ENCODE measurements at regions not wholly inside any gene's neighbourhood (a gene's known extent, or its start where the extent isn't known, plus 50 kb on each side); places are given as distances from the start of the nearest gene placed in this dataset.

GRCh38 chr16:65226077-65226476 lies 104.2 kb upstream of the CDH11 start (continued):
- TF ChIP-seq OVOL2 (CRISPR knock-in tag; IDR thresholded peaks at IDR 0.05; ENCODE audit: borderline replicate concordance) (no peak), ZNF416 (CRISPR knock-in tag; IDR thresholded peaks at IDR 0.05) (peak; percentile 78; the same call in 1 of the 2 replicates), TEAD1 (CRISPR knock-in tag; IDR thresholded peaks at IDR 0.05) (0 out of 2 replicates have a peak, but pooled peaks have one; percentile 38), CREM (CRISPR knock-in tag; IDR thresholded peaks at IDR 0.05) (no peak)

- DNase-seq (ENCODE audit: low spot score) (no peak), ATAC-seq (peak; percentile 1; the same call in 1 of the 2 replicates)
- Mint-ChIP-seq H3K27me3 (ENCODE audit: low read depth) (peaks cover 34% of the 10 kb centered on the region), H3K4me1 (peaks cover 67% of the 10 kb centered on the region), H3K27ac (no peak overlapping the region), H3K36me3 (peaks cover 34% of the 10 kb centered on the region), H3K9me3 (no peaks in the 10 kb centered on the region), H3K4me3 (no peak overlapping the region)
- TF ChIP-seq ZNF425 (CRISPR knock-in tag; conservative IDR thresholded peaks at IDR 0.05): peak; percentile 23; the same call in 1 of the 2 replicates
- no peak for TF ChIP-seq PREB (CRISPR knock-in tag; IDR thresholded peaks at IDR 0.05; ENCODE audit: borderline replicate concordance)
- TF ChIP-seq OVOL2 (CRISPR knock-in tag; IDR thresholded peaks at IDR 0.05; ENCODE audit: borderline replicate concordance): no peak
- TF ChIP-seq ZNF232 (CRISPR knock-in tag; IDR thresholded peaks at IDR 0.05): no peak
- TF ChIP-seq ZNF121 (CRISPR knock-in tag; IDR thresholded peaks at IDR 0.05): no peak
- TF ChIP-seq ZMAT4 (CRISPR knock-in tag; IDR thresholded peaks at IDR 0.05): peak; percentile 94
- no peak for TF ChIP-seq GTF2I (CRISPR knock-in tag; conservative IDR thresholded peaks at IDR 0.05)
- 0 out of 2 replicates have a peak, but pooled peaks have one; percentile 55 for TF ChIP-seq PRRX2 (CRISPR knock-in tag; IDR thresholded peaks at IDR 0.05)
- POLR2A ChIA-PET: interaction anchor here (1.6 kb wide), 1 partner anchor 103 kb away, joined by 3 read pairs; the partner anchor contains the start of gene CDH11
- CTCF ChIA-PET: interaction anchor here (0.6 kb wide), 1 partner anchor 236 kb away, joined by 4 read pairs; no protein-coding TSS in a partner anchor
These were observed 103.6 kb upstream of the CDH11 start for GRCh38 chr16:65225488-65225887.

- Mint-ChIP-seq H3K27me3 (ENCODE audit: low read depth) (peaks cover 38% of the 10 kb centered on the region), H3K27ac (peak overlapping the region; percentile 57), H3K4me1 (peaks cover 64% of the 10 kb centered on the region), H3K9me3 (no peaks in the 10 kb centered on the region), H3K4me3 (no peak overlapping the region), H3K36me3 (peaks cover 29% of the 10 kb centered on the region)
- DNase-seq (ENCODE audit: low spot score) (no peak), ATAC-seq (peak; percentile 12)
- CTCF ChIA-PET: interaction anchor here (0.6 kb wide), 1 partner anchor 236 kb away, joined by 4 read pairs; no protein-coding TSS in a partner anchor
- POLR2A ChIA-PET: interaction anchor here (1.6 kb wide), 1 partner anchor 103 kb away, joined by 3 read pairs; the partner anchor contains the start of gene CDH11
- TF ChIP-seq ERG (CRISPR knock-in tag; IDR thresholded peaks at IDR 0.05): peak; percentile 86
- no peak for TF ChIP-seq ZNF232 (CRISPR knock-in tag; IDR thresholded peaks at IDR 0.05)
- TF ChIP-seq EMX1 (CRISPR knock-in tag; IDR thresholded peaks at IDR 0.05): peak; percentile 19; the same call in 1 of the 2 replicates
- TF ChIP-seq RELA (CRISPR knock-in tag; IDR thresholded peaks at IDR 0.05; ENCODE audit: borderline replicate concordance): no peak
- no peak for TF ChIP-seq ESRRA (CRISPR knock-in tag; IDR thresholded peaks at IDR 0.05; ENCODE audit: borderline replicate concordance)
- 0 out of 2 replicates have a peak, but pooled peaks have one; percentile 13 for TF ChIP-seq ZNF416 (CRISPR knock-in tag; IDR thresholded peaks at IDR 0.05)
- no peak for TF ChIP-seq ZBTB21 (CRISPR knock-in tag; IDR thresholded peaks at IDR 0.05; ENCODE audit: borderline replicate concordance)
- TF ChIP-seq IRF1 (CRISPR knock-in tag; IDR thresholded peaks at IDR 0.05): no peak
- TF ChIP-seq ZNF121 (CRISPR knock-in tag; IDR thresholded peaks at IDR 0.05): no peak
- TF ChIP-seq ZNF423 (CRISPR knock-in tag; IDR thresholded peaks at IDR 0.05): no peak
- no peak for TF ChIP-seq ATF3 (CRISPR knock-in tag; conservative IDR thresholded peaks at IDR 0.05)
- no peak for TF ChIP-seq ELF4 (CRISPR knock-in tag; IDR thresholded peaks at IDR 0.05; ENCODE audit: low read depth)
- TF ChIP-seq ZNF532 (CRISPR knock-in tag; IDR thresholded peaks at IDR 0.05; ENCODE audit: borderline replicate concordance): peak; percentile 65; the same call in 1 of the 2 replicates
- no peak for TF ChIP-seq GTF2I (CRISPR knock-in tag; conservative IDR thresholded peaks at IDR 0.05)
- no peak for TF ChIP-seq FOXP1 (CRISPR knock-in tag; IDR thresholded peaks at IDR 0.05; ENCODE audit: borderline replicate concordance)
- no peak for TF ChIP-seq TEAD4 (CRISPR knock-in tag; IDR thresholded peaks at IDR 0.05)
These were observed 103.1 kb upstream of the CDH11 start for GRCh38 chr16:65224994-65225393.

Data from WTC11 (cell line).